Vagina (tissue), 2 donors: ENCODE measurements at regions not wholly inside any gene's neighbourhood (a gene's known extent, or its start where the extent isn't known, plus 50 kb on each side); places are given as distances from the start of the nearest gene placed in this dataset.
"Not testable (repeated sequence)": the region's sequence is repeated elsewhere in the genome, so short reads cannot be mapped to it uniquely, and the experiment has no call there.

Source experiments
- DNase-seq, 2 donors: peaks; one replicate each; pipeline ENCODE4 v3.0.0-alpha.2; 2017; ENCODE audit errors: extremely low spot score in 2 of 2
- H3K27ac ChIP-seq: fragments of 200-600 bp; sonication (generic); one replicate; pipeline ENCODE4 v1.5.1; 2019
- H3K27me3 ChIP-seq: fragments of 200-600 bp; sonication (generic); one replicate; pipeline ENCODE4 v1.5.1; 2019
- H3K36me3 ChIP-seq, 2 donors: fragments of 200-600 bp; sonication (generic); one replicate each; pipeline ENCODE4 v1.5.1; 2017 to 2019
- H3K4me1 ChIP-seq: fragments of 200-600 bp; sonication (generic); one replicate; pipeline ENCODE4 v1.5.1; 2019
- H3K4me3 ChIP-seq, 2 donors: fragments of 200-600 bp; sonication (generic); 1 replicate in 1 of 2; 2 replicates in 1 of 2; pipeline ENCODE4 v1.5.1; 2016 to 2019
- H3K9me3 ChIP-seq: fragments of 200-600 bp; sonication (generic); one replicate; pipeline ENCODE4 v1.5.1; 2019
- CTCF ChIP-seq, 3 experiments: fragments of 450-650 bp in 2 of 3; fragments of 200-600 bp in 1 of 3; sonication (generic) in 1 of 3; IDR thresholded peaks; one replicate each; pipeline ENCODE4 v1.5.1; 2017 to 2019; ENCODE audit warnings: antibody characterized with exemption in 3 of 3, mild to moderate bottlenecking in 2 of 3, moderate library complexity in 2 of 3
- POLR2A ChIP-seq, 2 donors: fragments of 450-650 bp; IDR thresholded peaks; one replicate each; pipeline ENCODE4 v1.6.1; 2017; ENCODE audit warnings: antibody characterized with exemption in 2 of 2, mild to moderate bottlenecking in 2 of 2, moderate library complexity in 2 of 2
- POLR2AphosphoS5 ChIP-seq, 2 donors: sonication (generic); formaldehyde crosslinking; IDR thresholded peaks; one replicate each; pipeline ENCODE4 v1.9.0; 2017; ENCODE audit warnings: antibody characterized with exemption in 2 of 2, mild to moderate bottlenecking in 2 of 2, low read depth in 1 of 2; ENCODE audit not compliant: insufficient read depth in 1 of 2
- intact Hi-C: fragments of 100-400 bp; cut with DNase I; formaldehyde crosslinking; loops from one replicate; pipeline ENCODE4 v1.15.1; 2023

DNA sequence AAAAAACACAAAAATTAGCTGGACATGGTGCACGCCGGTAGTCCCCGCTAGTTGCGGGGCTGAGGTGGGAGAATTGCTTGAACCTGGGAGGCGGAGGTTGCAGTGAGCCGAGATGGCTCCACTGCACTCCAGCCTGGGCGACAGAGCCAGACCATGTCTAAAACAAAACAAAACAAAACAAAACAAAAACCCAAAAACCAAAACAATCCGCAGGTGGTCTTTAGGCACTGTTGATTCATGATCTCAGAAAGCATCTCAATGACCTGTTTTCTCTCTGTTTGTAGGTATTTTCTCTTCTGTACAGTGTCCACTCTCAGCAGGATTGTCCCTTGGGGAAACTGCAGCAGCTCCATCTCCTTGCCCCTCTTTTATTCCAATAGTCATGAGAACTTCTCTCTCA, 74.9 kb upstream of the ADGRL2 start:
- H3K27ac ChIP-seq, result no peak overlapping the region
- no peaks in the 10 kb centered on the region for H3K9me3 ChIP-seq
- no peaks in the 10 kb centered on the region for H3K27me3 ChIP-seq
- TF ChIP-seq CTCF (IDR thresholded peaks at IDR 0.05) (no peak), POLR2AphosphoS5 (IDR thresholded peaks at IDR 0.05; ENCODE audit: insufficient read depth in 1 of 2, low read depth in 1 of 2) (no peak), POLR2A (IDR thresholded peaks at IDR 0.05) (no peak)
- H3K4me3 ChIP-seq, result no peak overlapping the region
- intact Hi-C loops, result no loop called here
- no peaks in the 10 kb centered on the region for H3K36me3 ChIP-seq
- DNase-seq, result no peak
- no peaks in the 10 kb centered on the region for H3K4me1 ChIP-seq

- H3K36me3 ChIP-seq, H3K27ac ChIP-seq, H3K27me3 ChIP-seq, intact Hi-C loops, H3K4me1 ChIP-seq, H3K9me3 ChIP-seq, DNase-seq, H3K4me3 ChIP-seq: not testable (repeated sequence)
Measured at GRCh38 chr1:81722631-81723328, 78.0 kb upstream of the ADGRL2 start.

DNA sequence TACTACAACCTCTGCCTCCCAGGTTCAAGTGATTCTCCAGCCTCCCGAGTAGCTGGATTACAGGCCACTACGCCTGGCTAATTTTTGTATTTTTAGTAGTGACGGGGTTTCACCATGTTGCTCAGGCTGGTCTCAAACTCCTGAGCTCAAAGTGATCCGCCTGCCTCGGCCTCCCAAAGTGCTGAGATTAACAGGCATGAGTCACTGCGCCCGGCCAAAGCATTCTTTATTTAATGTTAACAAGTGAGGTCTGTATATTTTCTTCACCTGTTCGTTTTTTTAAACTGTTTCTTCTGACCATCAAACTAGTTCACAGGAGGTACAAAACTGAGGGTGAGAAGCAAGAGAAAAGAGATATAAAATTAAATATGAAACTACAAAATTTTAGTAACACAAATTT, 80.5 kb upstream of the ADGRL2 start:
- H3K4me3 ChIP-seq, H3K27me3 ChIP-seq, H3K4me1 ChIP-seq, H3K27ac ChIP-seq, H3K36me3 ChIP-seq, H3K9me3 ChIP-seq, intact Hi-C loops, DNase-seq: not testable (repeated sequence)

DNA sequence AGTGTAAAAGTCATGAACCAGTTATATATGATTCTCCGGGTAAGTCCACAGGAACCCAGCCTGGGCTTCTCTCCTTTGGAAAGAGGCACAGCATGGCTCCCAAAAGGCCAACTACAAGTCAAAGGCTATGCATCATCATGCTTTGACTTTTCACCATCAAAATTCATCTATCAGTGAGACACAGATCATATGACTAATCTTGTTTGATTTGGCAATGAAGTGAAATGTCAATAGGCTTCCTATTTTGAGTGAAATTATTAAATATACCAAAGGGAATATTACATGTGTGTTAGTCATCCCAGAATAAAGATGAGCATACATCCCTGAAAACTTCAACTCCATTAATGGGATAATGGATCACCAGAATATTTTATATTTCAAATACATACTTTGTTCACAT, 83.5 kb upstream of the ADGRL2 start:
- no peak for DNase-seq
- intact Hi-C loops, result no loop called here
- TF ChIP-seq CTCF (IDR thresholded peaks at IDR 0.05) (no peak), POLR2AphosphoS5 (IDR thresholded peaks at IDR 0.05; ENCODE audit: insufficient read depth in 1 of 2, low read depth in 1 of 2) (no peak), POLR2A (IDR thresholded peaks at IDR 0.05) (no peak)
- no peaks in the 10 kb centered on the region for H3K27me3 ChIP-seq
- no peaks in the 10 kb centered on the region for H3K4me1 ChIP-seq
- H3K36me3 ChIP-seq, result no peaks in the 10 kb centered on the region
- H3K27ac ChIP-seq, result no peak overlapping the region
- H3K4me3 ChIP-seq, result no peak overlapping the region
- H3K9me3 ChIP-seq, result no peaks in the 10 kb centered on the region

- Histone ChIP-seq H3K9me3 (no peaks in the 10 kb centered on the region), H3K4me3 (no peak overlapping the region), H3K27me3 (no peaks in the 10 kb centered on the region), H3K36me3 (no peaks in the 10 kb centered on the region), H3K27ac (no peak overlapping the region), H3K4me1 (no peaks in the 10 kb centered on the region)
- no peak for DNase-seq
- intact Hi-C loops, result no loop called here
- no peak for TF ChIP-seq POLR2AphosphoS5 (IDR thresholded peaks at IDR 0.05; ENCODE audit: insufficient read depth in 1 of 2, low read depth in 1 of 2)
- TF ChIP-seq POLR2A (IDR thresholded peaks at IDR 0.05), result no peak
- no peak for TF ChIP-seq CTCF (IDR thresholded peaks at IDR 0.05)
Measured at GRCh38 chr1:81715391-81715790, 85.3 kb upstream of the ADGRL2 start.

DNA sequence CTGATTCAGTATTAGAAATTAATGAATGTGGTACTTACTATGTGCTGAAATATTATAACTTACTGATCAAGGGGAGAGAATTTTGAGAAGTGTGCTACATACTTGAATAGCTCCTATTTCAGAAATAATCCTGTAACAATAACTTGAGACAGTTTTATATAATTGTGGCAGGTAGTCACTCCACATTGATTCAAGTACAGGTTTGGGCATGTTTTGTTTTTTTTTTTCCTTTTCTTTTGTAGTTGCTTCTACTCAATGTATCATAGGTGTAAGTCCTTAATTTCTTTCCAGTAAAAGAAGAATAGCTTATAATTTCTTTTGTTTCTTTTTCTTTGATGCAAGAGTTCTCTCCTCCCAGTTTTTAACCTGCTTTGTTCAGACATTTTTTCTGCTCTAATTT, 86.1 kb upstream of the ADGRL2 start:
- TF ChIP-seq POLR2A (IDR thresholded peaks at IDR 0.05), result no peak
- no peak for TF ChIP-seq POLR2AphosphoS5 (IDR thresholded peaks at IDR 0.05; ENCODE audit: insufficient read depth in 1 of 2, low read depth in 1 of 2)
- TF ChIP-seq CTCF (IDR thresholded peaks at IDR 0.05), result no peak
- Histone ChIP-seq H3K27ac (no peak overlapping the region), H3K4me3 (no peak overlapping the region)

More for the DNA sequence above, 86.1 kb upstream of the ADGRL2 start:
- intact Hi-C loops, result no loop called here
- Histone ChIP-seq H3K4me1 (no peaks in the 10 kb centered on the region), H3K27me3 (no peaks in the 10 kb centered on the region), H3K36me3 (no peaks in the 10 kb centered on the region), H3K9me3 (no peaks in the 10 kb centered on the region)
- no peak for DNase-seq
